GM12878 (cell line): ENCODE measurements at regions not wholly inside any gene's neighbourhood (a gene's known extent, or its start where the extent isn't known, plus 50 kb on each side); places are given as distances from the start of the nearest gene placed in this dataset.

Experiments used
- ATAC-seq: fragments of 200-7000 bp; cut with Tn5 transposase; 3 replicates; pipeline ENCODE4 v1.9.1; 2020; ENCODE audit warnings: mild to moderate bottlenecking, moderate library complexity
- BruUV-seq: library from RNA; stranded (reverse); fragments of 400-500 nt; replicated peaks from 2 replicates; lab custom pipeline; 2021; lab: Mats Ljungman, UMichigan
- CTCF ChIA-PET: fragments of 300-600 bp; sonication (Branson Sonifier 250); formaldehyde crosslinking; extraction: SDS; loops from one replicate; lab custom pipeline; 2021; ENCODE audit warnings: inconsistent platforms; lab: Yijun Ruan, JAX
- POLR2A ChIA-PET: fragments of 350-600 bp; formaldehyde crosslinking; extraction: SDS; loops from one replicate; lab custom pipeline; 2021; ENCODE audit warnings: inconsistent platforms; lab: Charles Lee
- RAD21 ChIA-PET: fragments of 300-600 bp; sonication (Branson Sonifier 250); formaldehyde crosslinking; loops from one replicate; lab custom pipeline; 2023; ENCODE audit warnings: antibody characterized with exemption; ENCODE audit not compliant: unreplicated experiment; lab: Charles Lee
- SMC1A ChIA-PET: fragments of 300-600 bp; sonication (Branson Sonifier 250); formaldehyde crosslinking; loops from one replicate; lab custom pipeline; 2023; ENCODE audit not compliant: unreplicated experiment, uncharacterized antibody; lab: Charles Lee
- DNase-seq: peaks from one replicate; pipeline ENCODE4 v3.0.0-alpha.2; 2011; ENCODE audit warnings: low read depth, low spot score
- FAIRE-seq: peaks from 3 replicates; lab custom pipeline; 2011; peaks lifted over from hg19 to GRCh38; lab: Jason Lieb, UNC
- H2AFZ ChIP-seq: 2 replicates; pipeline ENCODE4 v1.6.0; 2011; ENCODE audit warnings: low read depth, low read length, control low read depth; ENCODE audit not compliant: control insufficient read depth
- H3K27ac ChIP-seq: 2 replicates; pipeline ENCODE4 v1.5.1; 2011; ENCODE audit warnings: control low read depth; ENCODE audit not compliant: control insufficient read depth, insufficient read depth
- H3K27me3 ChIP-seq, 2 experiments: replicated peaks in 1 of 2; 2 replicates each; pipeline versions ENCODE4 v1.6.0 to v1.6.1; 2011; ENCODE audit warnings: low read length in 1 of 2; ENCODE audit not compliant: control insufficient read depth in 2 of 2, insufficient read depth in 2 of 2
- H3K36me3 ChIP-seq, 2 experiments: 2 replicates each; pipeline ENCODE4 v1.5.1; 2011; ENCODE audit warnings: low read length in 1 of 2; ENCODE audit not compliant: control insufficient read depth in 2 of 2, insufficient read depth in 2 of 2
- H3K4me1 ChIP-seq: 2 replicates; pipeline ENCODE4 v1.6.1; 2011; ENCODE audit warnings: mild to moderate bottlenecking, low read length, moderate library complexity, mixed read lengths; ENCODE audit not compliant: control insufficient read depth, insufficient read depth
- H3K4me2 ChIP-seq: 2 replicates; pipeline ENCODE4 v1.6.0; 2011; ENCODE audit warnings: control low read depth; ENCODE audit not compliant: control insufficient read depth, insufficient read depth
- H3K4me3 ChIP-seq: fragments of 200-600 bp; sonication (generic); 2 replicates; pipeline ENCODE4 v1.5.1; 2016
- H3K79me2 ChIP-seq: 2 replicates; pipeline ENCODE4 v1.6.0; 2011; ENCODE audit warnings: low read length; ENCODE audit not compliant: control insufficient read depth, insufficient read depth
- H3K9ac ChIP-seq: 2 replicates; pipeline ENCODE4 v1.8.0; 2011; ENCODE audit warnings: low read length, control low read depth, mixed read lengths; ENCODE audit not compliant: control insufficient read depth, insufficient read depth
- H3K9me3 ChIP-seq: replicated peaks from 3 replicates; pipeline ENCODE4 v1.5.1; 2011; ENCODE audit warnings: mild to moderate bottlenecking, low read length; ENCODE audit not compliant: control insufficient read depth, insufficient read depth
- H4K20me1 ChIP-seq: 2 replicates; pipeline ENCODE4 v1.6.0; 2011; ENCODE audit not compliant: control insufficient read depth, insufficient read depth
- ASH2L ChIP-seq: fragments of 300-600, 200-600 bp; sonication (generic); IDR thresholded peaks from 2 replicates; pipeline ENCODE4 v1.6.1; 2017; ENCODE audit warnings: low read depth, mild to moderate bottlenecking, borderline replicate concordance
- EGR1 ChIP-seq, 2 experiments: IDR thresholded peaks; 1 replicate in 1 of 2; 2 replicates in 1 of 2; pipeline ENCODE4 v1.6.1; 2011 to 2012; ENCODE audit warnings: low read depth in 2 of 2, low read length in 2 of 2, borderline replicate concordance in 1 of 2, mild to moderate bottlenecking in 1 of 2, moderate library complexity in 1 of 2
- ETV6 ChIP-seq, 2 experiments: fragments of 450-650 bp in 1 of 2; IDR thresholded peaks in 1 of 2; conservative IDR thresholded peaks in 1 of 2; 2 replicates each; pipeline ENCODE4 v1.6.1; 2014; ENCODE audit warnings: antibody characterized with exemption in 1 of 2, borderline replicate concordance in 1 of 2, low read depth in 1 of 2, mild to moderate bottlenecking in 1 of 2, moderate library complexity in 1 of 2
- IKZF2 ChIP-seq, 2 experiments: fragments of 450-650 bp; IDR thresholded peaks; 2 replicates each; pipeline ENCODE4 v1.6.1; 2017; ENCODE audit warnings: mild to moderate bottlenecking in 2 of 2, moderate library complexity in 2 of 2
- JUNB ChIP-seq: IDR thresholded peaks from 2 replicates; pipeline ENCODE4 v1.6.1; 2016; ENCODE audit warnings: antibody characterized with exemption, mild to moderate bottlenecking
- NFXL1 ChIP-seq: fragments of 450-650 bp; IDR thresholded peaks from 2 replicates; pipeline ENCODE4 v1.6.1; 2017; ENCODE audit warnings: antibody characterized with exemption, mild to moderate bottlenecking, borderline replicate concordance
- NR2C2 ChIP-seq: IDR thresholded peaks from 2 replicates; pipeline ENCODE4 v1.6.1; 2011; ENCODE audit warnings: borderline replicate concordance, low read depth; ENCODE audit not compliant: control insufficient read depth, insufficient read length
- NR2F1 ChIP-seq: fragments of 450-650 bp; conservative IDR thresholded peaks from 2 replicates; pipeline ENCODE4 v1.6.1; 2017; ENCODE audit warnings: mild to moderate bottlenecking
- PKNOX1 ChIP-seq: fragments of 450-650 bp; IDR thresholded peaks from 2 replicates; pipeline ENCODE4 v1.6.1; 2016; ENCODE audit warnings: mild to moderate bottlenecking
- SP1 ChIP-seq: IDR thresholded peaks from one replicate; pipeline ENCODE4 v1.6.1; 2011; ENCODE audit warnings: low read depth, low read length
- TARDBP ChIP-seq: IDR thresholded peaks from 2 replicates; pipeline ENCODE4 v1.6.1; 2016; ENCODE audit warnings: borderline replicate concordance
- TCF3 ChIP-seq: IDR thresholded peaks from 2 replicates; pipeline ENCODE4 v1.6.1; 2012; ENCODE audit warnings: low read depth, mild to moderate bottlenecking, low read length, borderline replicate concordance; ENCODE audit not compliant: insufficient read depth
- TCF7 ChIP-seq: IDR thresholded peaks from 2 replicates; pipeline ENCODE4 v1.6.1; 2014; ENCODE audit warnings: antibody characterized with exemption, borderline replicate concordance
- ZBED1 ChIP-seq: IDR thresholded peaks from 2 replicates; pipeline ENCODE4 v1.6.1; 2016; ENCODE audit warnings: borderline replicate concordance
- ZNF384 ChIP-seq: IDR thresholded peaks from 2 replicates; pipeline ENCODE4 v1.6.1; 2012; ENCODE audit warnings: low read depth, mild to moderate bottlenecking, low read length, improper control_type of control experiment, borderline replicate concordance
- ZSCAN29 ChIP-seq: fragments of 450-650 bp; IDR thresholded peaks from 2 replicates; pipeline ENCODE4 v1.6.1; 2017; ENCODE audit warnings: mild to moderate bottlenecking, moderate library complexity
- ZZZ3 ChIP-seq: IDR thresholded peaks from 2 replicates; pipeline ENCODE4 v1.6.1; 2011; ENCODE audit warnings: low read depth; ENCODE audit not compliant: control insufficient read depth, insufficient read length
- WGBS: methylation state at CpG from one replicate; pipeline ENCODE4 v1.1.6; 2016; ENCODE audit warnings: low lambda C conversion rate; ENCODE audit not compliant: insufficient replicate concordance, insufficient coverage; ENCODE audit errors: missing lambda C conversion rate; 5-methylcytosine and 5-hydroxymethylcytosine counted together
- in situ Hi-C: fragments of 300-500 bp; cut with MboI; formaldehyde crosslinking; loops from 9 replicates; pipeline ENCODE4 v1.14.3; 2018; ENCODE audit warnings: mixed read lengths
- intact Hi-C: fragments of 100-400 bp; cut with micrococcal nuclease; formaldehyde crosslinking; loops from one replicate; pipeline ENCODE4 v1.14.2; 2022; ENCODE audit not compliant: unreplicated experiment
- TF ChIP-seq, protein P1 (sequence below): fragments of 150-350 bp; IDR thresholded peaks from 2 replicates; pipeline ENCODE4 v1.6.1; 2014; ENCODE audit warnings: mild to moderate bottlenecking, low read depth, low read length

GRCh38 chr22:49551897-49552614 is 275.6 kb downstream of the BRD1 start:
- no TSS peak for BruUV-seq
- TF ChIP-seq TCF7 (no peak), TCF3 (no peak), ZSCAN29 (no peak), ASH2L (no peak), ZZZ3 (no peak), ETV6 (conservative IDR thresholded peaks at IDR 0.05 in 1 of 2, IDR thresholded peaks at IDR 0.05 in 1 of 2; ENCODE audit: borderline replicate concordance in 1 of 2, low read depth in 1 of 2) (no peak), EGR1 (IDR thresholded peaks at IDR 0.05; ENCODE audit: borderline replicate concordance in 1 of 2, low read depth in 2 of 2, low read length in 2 of 2) (no peak), NR2F1 (no peak), TARDBP (no peak), IKZF2 (IDR thresholded peaks at IDR 0.05) (no peak), ZBED1 (no peak), SP1 (no peak), NR2C2 (no peak), PKNOX1 (no peak), ZNF384 (no peak), NFXL1 (no peak), JUNB (no peak)
- TF ChIP-seq, protein P1, sequence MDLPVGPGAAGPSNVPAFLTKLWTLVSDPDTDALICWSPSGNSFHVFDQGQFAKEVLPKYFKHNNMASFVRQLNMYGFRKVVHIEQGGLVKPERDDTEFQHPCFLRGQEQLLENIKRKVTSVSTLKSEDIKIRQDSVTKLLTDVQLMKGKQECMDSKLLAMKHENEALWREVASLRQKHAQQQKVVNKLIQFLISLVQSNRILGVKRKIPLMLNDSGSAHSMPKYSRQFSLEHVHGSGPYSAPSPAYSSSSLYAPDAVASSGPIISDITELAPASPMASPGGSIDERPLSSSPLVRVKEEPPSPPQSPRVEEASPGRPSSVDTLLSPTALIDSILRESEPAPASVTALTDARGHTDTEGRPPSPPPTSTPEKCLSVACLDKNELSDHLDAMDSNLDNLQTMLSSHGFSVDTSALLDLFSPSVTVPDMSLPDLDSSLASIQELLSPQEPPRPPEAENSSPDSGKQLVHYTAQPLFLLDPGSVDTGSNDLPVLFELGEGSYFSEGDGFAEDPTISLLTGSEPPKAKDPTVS = no peak
- in situ Hi-C loops = no loop called here
- intact Hi-C loops = no loop called here
- no peak overlapping the region for H3K9ac ChIP-seq
- ChIA-PET POLR2A (no interaction called here), RAD21 (no interaction called here), CTCF (no interaction called here), SMC1A (no interaction called here)
- no peaks in the 10 kb centered on the region for H4K20me1 ChIP-seq
- ATAC-seq (no peak), FAIRE-seq (no peak), DNase-seq (no peak)
- no peaks in the 10 kb centered on the region for H3K27me3 ChIP-seq
- H3K27ac ChIP-seq = no peak overlapping the region
- no peak overlapping the region for H2AFZ ChIP-seq
- H3K9me3 ChIP-seq = no peaks in the 10 kb centered on the region; the same call in 1 of the 3 replicates
- H3K4me1 ChIP-seq = no peaks in the 10 kb centered on the region
- WGBS = 70% methylated on average over 15 of the region's 15 CpGs
- H3K4me2 ChIP-seq = no peak overlapping the region
- H3K36me3 ChIP-seq = no peaks in the 10 kb centered on the region
- no peaks in the 10 kb centered on the region for H3K79me2 ChIP-seq
- H3K4me3 ChIP-seq = no peak overlapping the region
